ENCODE measurements at regions not wholly inside any gene's neighbourhood (a gene's known extent, or its start where the extent isn't known, plus 50 kb on each side); places are given as distances from the start of the nearest gene placed in this dataset.

DNA sequence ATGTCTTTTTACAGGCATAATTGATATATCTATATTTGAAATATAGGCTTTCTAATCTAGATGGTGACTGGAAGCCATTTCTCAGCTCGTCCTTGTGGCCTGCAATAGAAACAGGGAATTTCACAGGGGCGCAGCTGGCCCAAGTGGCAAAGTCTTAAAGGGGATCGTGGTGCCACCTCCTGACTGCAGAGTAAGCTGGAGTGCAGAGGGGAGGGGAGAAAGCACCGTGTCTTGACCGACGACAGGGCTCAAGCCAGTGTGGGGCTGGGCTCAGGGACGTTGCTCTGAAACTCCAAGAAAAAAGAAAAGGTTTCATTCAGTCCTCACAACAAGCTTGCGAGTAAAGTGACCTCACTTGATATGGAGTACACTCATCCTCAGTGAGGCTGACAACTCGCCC, 255.1 kb downstream of the DCDC2C start:
- H3K79me2 ChIP-seq (ENCODE audit: insufficient read depth, low read length) = no peaks in the 10 kb centered on the region
- H3K27ac ChIP-seq (ENCODE audit: low read depth, low read length) = no peak overlapping the region
- no peak overlapping the region for H3K4me3 ChIP-seq (ENCODE audit: insufficient read depth, low read length)
- no peaks in the 10 kb centered on the region for H4K20me1 ChIP-seq (ENCODE audit: insufficient read depth, low read length)
- H3K36me3 ChIP-seq (ENCODE audit: insufficient read depth, low read length) = no peaks in the 10 kb centered on the region
- peaks cover 1% of the 10 kb centered on the region for H3K9me3 ChIP-seq (ENCODE audit: low read depth, low read length)
- no peaks in the 10 kb centered on the region for H3K27me3 ChIP-seq (ENCODE audit: insufficient read depth, low read length)
- no peak for DNase-seq (ENCODE audit: insufficient read length, low spot score, missing footprints)
- no peak overlapping the region for H2AFZ ChIP-seq (ENCODE audit: low read length)
- no peak for TF ChIP-seq CTCF (IDR thresholded peaks at IDR 0.05; ENCODE audit: extremely low read depth, low read depth, low read length)
- H3K4me1 ChIP-seq (ENCODE audit: insufficient read depth, low read length) = no peaks in the 10 kb centered on the region
- H3K4me2 ChIP-seq (ENCODE audit: insufficient read depth, low read length) = no peak overlapping the region

- H3K4me2 ChIP-seq (ENCODE audit: insufficient read depth, low read length) = no peak overlapping the region
- no peak overlapping the region for H3K4me3 ChIP-seq (ENCODE audit: insufficient read depth, low read length)
- no peaks in the 10 kb centered on the region for H4K20me1 ChIP-seq (ENCODE audit: insufficient read depth, low read length)
- no peaks in the 10 kb centered on the region for H3K36me3 ChIP-seq (ENCODE audit: insufficient read depth, low read length)
- no peaks in the 10 kb centered on the region for H3K79me2 ChIP-seq (ENCODE audit: insufficient read depth, low read length)
- no peaks in the 10 kb centered on the region for H3K9me3 ChIP-seq (ENCODE audit: low read depth, low read length)
- no peaks in the 10 kb centered on the region for H3K27me3 ChIP-seq (ENCODE audit: insufficient read depth, low read length)
- no peak overlapping the region for H2AFZ ChIP-seq (ENCODE audit: low read length)
- TF ChIP-seq CTCF (IDR thresholded peaks at IDR 0.05; ENCODE audit: extremely low read depth, low read depth, low read length) = no peak
- no peak for DNase-seq (ENCODE audit: insufficient read length, low spot score, missing footprints)
- H3K4me1 ChIP-seq (ENCODE audit: insufficient read depth, low read length) = no peaks in the 10 kb centered on the region
- no peak overlapping the region for H3K27ac ChIP-seq (ENCODE audit: low read depth, low read length)
These were observed 255.6 kb downstream of the DCDC2C start for GRCh38 chr2:3958969-3959368.

DNA sequence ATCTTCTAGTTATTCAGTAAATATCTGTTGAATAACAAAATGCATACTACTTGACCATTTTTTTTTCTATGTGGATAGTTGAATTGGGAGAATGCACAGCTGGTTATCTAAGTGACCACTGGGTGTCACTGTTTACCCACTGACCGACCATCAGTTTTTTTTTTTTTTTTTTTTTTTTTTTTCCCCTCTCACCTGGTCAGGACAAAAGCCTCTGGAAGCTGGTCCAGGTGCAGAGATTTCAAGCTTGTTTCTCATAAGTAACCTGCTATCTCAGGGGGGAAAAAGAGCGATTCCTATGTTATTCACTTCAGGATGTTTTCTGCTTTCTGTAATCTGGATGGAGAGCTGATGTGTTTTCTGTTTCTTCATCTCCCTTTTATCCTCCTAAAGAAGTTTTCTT, 256.0 kb downstream of the DCDC2C start:
- Histone ChIP-seq H2AFZ (ENCODE audit: low read length) (no peak overlapping the region), H3K36me3 (ENCODE audit: insufficient read depth, low read length) (no peaks in the 10 kb centered on the region), H3K27me3 (ENCODE audit: insufficient read depth, low read length) (no peaks in the 10 kb centered on the region), H3K9me3 (ENCODE audit: low read depth, low read length) (no peaks in the 10 kb centered on the region), H3K4me3 (ENCODE audit: insufficient read depth, low read length) (no peak overlapping the region), H3K79me2 (ENCODE audit: insufficient read depth, low read length) (no peaks in the 10 kb centered on the region), H3K4me2 (ENCODE audit: insufficient read depth, low read length) (no peak overlapping the region), H4K20me1 (ENCODE audit: insufficient read depth, low read length) (no peaks in the 10 kb centered on the region), H3K27ac (ENCODE audit: low read depth, low read length) (no peak overlapping the region), H3K4me1 (ENCODE audit: insufficient read depth, low read length) (no peaks in the 10 kb centered on the region)
- TF ChIP-seq CTCF (IDR thresholded peaks at IDR 0.05; ENCODE audit: extremely low read depth, low read depth, low read length) = peak; percentile 73
- peak; percentile 85 for DNase-seq (ENCODE audit: insufficient read length, low spot score, missing footprints)

- H2AFZ ChIP-seq (ENCODE audit: low read length) = no peak overlapping the region
- no peak for DNase-seq (ENCODE audit: insufficient read length, low spot score, missing footprints)
These were observed 256.7 kb downstream of the DCDC2C start for GRCh38 chr2:3960106-3960505.

More at GRCh38 chr2:3960106-3960505, 256.7 kb downstream of the DCDC2C start:
- Histone ChIP-seq H3K27ac (ENCODE audit: low read depth, low read length) (no peak overlapping the region), H3K4me1 (ENCODE audit: insufficient read depth, low read length) (no peaks in the 10 kb centered on the region), H3K4me3 (ENCODE audit: insufficient read depth, low read length) (no peak overlapping the region), H3K4me2 (ENCODE audit: insufficient read depth, low read length) (no peak overlapping the region), H3K79me2 (ENCODE audit: insufficient read depth, low read length) (no peaks in the 10 kb centered on the region), H3K9me3 (ENCODE audit: low read depth, low read length) (no peaks in the 10 kb centered on the region), H3K27me3 (ENCODE audit: insufficient read depth, low read length) (no peaks in the 10 kb centered on the region), H3K36me3 (ENCODE audit: insufficient read depth, low read length) (no peaks in the 10 kb centered on the region), H4K20me1 (ENCODE audit: insufficient read depth, low read length) (no peaks in the 10 kb centered on the region)
- no peak for TF ChIP-seq CTCF (IDR thresholded peaks at IDR 0.05; ENCODE audit: extremely low read depth, low read depth, low read length)
